ENCODE measurements at regions not wholly inside any gene's neighbourhood (a gene's known extent, or its start where the extent isn't known, plus 50 kb on each side); places are given as distances from the start of the nearest gene placed in this dataset.

DNA sequence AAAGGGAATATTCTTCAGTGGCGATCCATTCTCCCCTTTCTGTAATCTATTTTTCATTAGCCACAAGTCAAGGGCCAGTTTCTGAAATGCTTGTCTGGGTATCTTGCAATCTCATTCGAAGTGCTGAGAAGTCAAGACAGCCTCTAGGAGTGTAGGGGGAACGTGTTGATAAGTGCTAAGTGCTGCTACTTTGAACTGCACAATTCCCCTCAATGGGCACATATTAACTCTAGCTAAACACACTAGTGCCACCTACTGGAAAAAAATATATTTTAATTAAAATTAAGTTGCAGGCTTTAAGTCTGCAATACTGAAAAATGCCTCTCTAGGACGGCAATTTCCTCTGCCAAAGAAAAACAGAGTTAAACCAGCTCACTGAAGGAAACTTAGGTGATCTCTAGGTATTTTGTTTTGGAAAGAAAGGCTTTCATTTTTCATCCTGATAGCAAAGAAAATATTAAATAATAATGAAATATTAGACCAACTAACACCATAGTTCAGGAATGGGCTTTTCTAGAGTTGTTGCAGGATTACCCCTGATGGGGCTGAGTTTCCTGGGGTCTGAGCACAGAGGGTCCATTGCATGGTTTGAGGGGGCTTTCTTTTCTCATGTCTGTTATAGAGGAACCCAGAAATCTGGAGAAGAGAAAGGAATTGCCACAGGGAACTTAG is 181.9 kb upstream of the KBTBD8 start:
- no peaks in the 10 kb centered on the region for H3K27me3 ChIP-seq (ENCODE audit: low read length)
- H3K79me2 ChIP-seq (ENCODE audit: low read length) = no peaks in the 10 kb centered on the region
- no peaks in the 10 kb centered on the region for H3F3A ChIP-seq (ENCODE audit: low read length, unreplicated experiment)
- H2AFZ ChIP-seq (ENCODE audit: low read length) = no peak overlapping the region
- intact Hi-C loops (cut with micrococcal nuclease) = loop anchor here (2.0 kb wide), 2 partner anchors 409 to 539 kb away; no protein-coding TSS in a partner anchor
- no peak overlapping the region for H3K27ac ChIP-seq (ENCODE audit: low read length)
- ChIA-PET POLR2A (ENCODE audit: unreplicated experiment) (no interaction called here), CTCF (no interaction called here)
- no peak overlapping the region for H3K4me3 ChIP-seq (ENCODE audit: low read length)
- no peaks in the 10 kb centered on the region for H3K4me1 ChIP-seq (ENCODE audit: insufficient read depth, low read length)
- H3K9me2 ChIP-seq (replicated peaks; ENCODE audit: low read length) = no peaks in the 10 kb centered on the region
- no peak overlapping the region for H3K9ac ChIP-seq (ENCODE audit: low read length)
- no peaks in the 10 kb centered on the region for H3K36me3 ChIP-seq (ENCODE audit: low read depth, low read length)
- DNase-seq (peak; percentile 58), ATAC-seq (peak; percentile 42)
- TF ChIP-seq EZH2 (IDR thresholded peaks at IDR 0.05; ENCODE audit: low read length, unreplicated experiment) = no peak
- TF ChIP-seq, protein P1, sequence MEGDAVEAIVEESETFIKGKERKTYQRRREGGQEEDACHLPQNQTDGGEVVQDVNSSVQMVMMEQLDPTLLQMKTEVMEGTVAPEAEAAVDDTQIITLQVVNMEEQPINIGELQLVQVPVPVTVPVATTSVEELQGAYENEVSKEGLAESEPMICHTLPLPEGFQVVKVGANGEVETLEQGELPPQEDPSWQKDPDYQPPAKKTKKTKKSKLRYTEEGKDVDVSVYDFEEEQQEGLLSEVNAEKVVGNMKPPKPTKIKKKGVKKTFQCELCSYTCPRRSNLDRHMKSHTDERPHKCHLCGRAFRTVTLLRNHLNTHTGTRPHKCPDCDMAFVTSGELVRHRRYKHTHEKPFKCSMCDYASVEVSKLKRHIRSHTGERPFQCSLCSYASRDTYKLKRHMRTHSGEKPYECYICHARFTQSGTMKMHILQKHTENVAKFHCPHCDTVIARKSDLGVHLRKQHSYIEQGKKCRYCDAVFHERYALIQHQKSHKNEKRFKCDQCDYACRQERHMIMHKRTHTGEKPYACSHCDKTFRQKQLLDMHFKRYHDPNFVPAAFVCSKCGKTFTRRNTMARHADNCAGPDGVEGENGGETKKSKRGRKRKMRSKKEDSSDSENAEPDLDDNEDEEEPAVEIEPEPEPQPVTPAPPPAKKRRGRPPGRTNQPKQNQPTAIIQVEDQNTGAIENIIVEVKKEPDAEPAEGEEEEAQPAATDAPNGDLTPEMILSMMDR (conservative IDR thresholded peaks at IDR 0.05; ENCODE audit: low read depth, low read length) = peak; percentile 41; the same call in 1 of the 2 replicates
- no peak overlapping the region for H3K4me2 ChIP-seq (ENCODE audit: low read length)
- H3K9me3 ChIP-seq (ENCODE audit: low read length) = no peaks in the 10 kb centered on the region
- BruUV-seq (replicated peaks) = no TSS peak
- H4K20me1 ChIP-seq (ENCODE audit: low read length) = no peaks in the 10 kb centered on the region

DNA sequence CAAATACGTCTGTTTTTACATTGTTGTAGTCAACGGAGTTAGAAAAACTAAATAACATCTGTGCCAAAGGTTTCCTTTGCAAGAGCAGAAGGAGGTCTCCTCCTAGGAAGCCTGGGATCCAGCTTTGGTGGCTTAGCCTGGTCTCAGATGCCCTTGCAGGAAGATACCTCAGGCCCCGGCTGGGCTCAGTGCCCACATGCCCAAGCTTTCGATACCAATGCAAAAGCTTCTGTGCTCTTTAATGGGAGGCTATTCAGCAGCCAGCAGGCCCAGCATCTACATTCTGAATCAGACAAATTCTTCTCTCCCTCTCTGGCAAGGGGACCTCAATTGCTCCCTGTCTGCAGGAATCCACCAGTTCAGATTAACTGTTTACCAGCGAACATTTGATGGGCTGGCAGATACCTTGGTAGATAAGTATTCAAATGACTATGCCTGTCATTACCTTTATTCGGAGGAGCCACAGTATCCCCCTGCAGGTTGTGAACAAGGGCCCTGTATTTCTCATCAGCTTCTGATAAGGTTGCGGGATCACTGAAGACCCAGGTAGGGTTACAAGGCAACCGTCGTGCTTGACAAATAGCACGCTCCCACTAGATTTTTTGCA is 180.1 kb upstream of the KBTBD8 start:
- H3K9ac ChIP-seq (ENCODE audit: low read length) = no peak overlapping the region
- H2AFZ ChIP-seq (ENCODE audit: low read length) = no peak overlapping the region
- H3K4me1 ChIP-seq (ENCODE audit: insufficient read depth, low read length) = no peaks in the 10 kb centered on the region
- DNase-seq (no peak), ATAC-seq (no peak)
- H3K27ac ChIP-seq (ENCODE audit: low read length) = no peak overlapping the region
- no peaks in the 10 kb centered on the region for H4K20me1 ChIP-seq (ENCODE audit: low read length)
- no peaks in the 10 kb centered on the region for H3K79me2 ChIP-seq (ENCODE audit: low read length)
- H3K36me3 ChIP-seq (ENCODE audit: low read depth, low read length) = no peaks in the 10 kb centered on the region
- H3K27me3 ChIP-seq (ENCODE audit: low read length) = no peaks in the 10 kb centered on the region
- intact Hi-C loops (cut with micrococcal nuclease) = loop anchor here (2.0 kb wide), 2 partner anchors 411 to 541 kb away; no protein-coding TSS in a partner anchor
- no peaks in the 10 kb centered on the region for H3K9me3 ChIP-seq (ENCODE audit: low read length)
- H3F3A ChIP-seq (ENCODE audit: low read length, unreplicated experiment) = no peaks in the 10 kb centered on the region
- ChIA-PET CTCF (no interaction called here), POLR2A (ENCODE audit: unreplicated experiment) (no interaction called here)
- H3K4me2 ChIP-seq (ENCODE audit: low read length) = no peak overlapping the region
- H3K4me3 ChIP-seq (ENCODE audit: low read length) = no peak overlapping the region
- no TSS peak for BruUV-seq (replicated peaks)
- no peaks in the 10 kb centered on the region for H3K9me2 ChIP-seq (replicated peaks; ENCODE audit: low read length)
- TF ChIP-seq, protein P1 (conservative IDR thresholded peaks at IDR 0.05; ENCODE audit: low read depth, low read length) = no peak
- TF ChIP-seq EZH2 (IDR thresholded peaks at IDR 0.05; ENCODE audit: low read length, unreplicated experiment) (no peak), EZH2phosphoT487 (IDR thresholded peaks at IDR 0.05; ENCODE audit: borderline replicate concordance, low read length) (no peak)

- CTCF ChIA-PET = interaction anchor here (0.6 kb wide), 1 partner anchor 93 kb away, joined by 5 read pairs; no protein-coding TSS in a partner anchor
- Histone ChIP-seq H3F3A (ENCODE audit: low read length, unreplicated experiment) (no peaks in the 10 kb centered on the region), H3K27me3 (ENCODE audit: low read length) (no peaks in the 10 kb centered on the region), H3K36me3 (ENCODE audit: low read depth, low read length) (no peaks in the 10 kb centered on the region), H3K9me2 (replicated peaks; ENCODE audit: low read length) (no peaks in the 10 kb centered on the region), H3K4me1 (ENCODE audit: insufficient read depth, low read length) (no peaks in the 10 kb centered on the region), H3K9me3 (ENCODE audit: low read length) (no peaks in the 10 kb centered on the region), H4K20me1 (ENCODE audit: low read length) (no peaks in the 10 kb centered on the region), H3K27ac (ENCODE audit: low read length) (no peak overlapping the region), H3K4me2 (ENCODE audit: low read length) (no peak overlapping the region), H3K9ac (ENCODE audit: low read length) (no peak overlapping the region), H3K79me2 (ENCODE audit: low read length) (no peaks in the 10 kb centered on the region), H3K4me3 (ENCODE audit: low read length) (no peak overlapping the region), H2AFZ (ENCODE audit: low read length) (no peak overlapping the region)
- intact Hi-C loops (cut with micrococcal nuclease) = no loop called here
- POLR2A ChIA-PET (ENCODE audit: unreplicated experiment) = no interaction called here
- ATAC-seq (no peak), DNase-seq (no peak)
- TF ChIP-seq EZH2phosphoT487 (IDR thresholded peaks at IDR 0.05; ENCODE audit: borderline replicate concordance, low read length) (no peak), EZH2 (IDR thresholded peaks at IDR 0.05; ENCODE audit: low read length, unreplicated experiment) (no peak)
- TF ChIP-seq, protein P1 (conservative IDR thresholded peaks at IDR 0.05; ENCODE audit: low read depth, low read length) = no peak
- no TSS peak for BruUV-seq (replicated peaks)
Measured at GRCh38 chr3:66819993-66820501, 178.1 kb upstream of the KBTBD8 start.
